ENCODE measurements at regions not wholly inside any gene's neighbourhood (a gene's known extent, or its start where the extent isn't known, plus 50 kb on each side); places are given as distances from the start of the nearest gene placed in this dataset.

DNA sequence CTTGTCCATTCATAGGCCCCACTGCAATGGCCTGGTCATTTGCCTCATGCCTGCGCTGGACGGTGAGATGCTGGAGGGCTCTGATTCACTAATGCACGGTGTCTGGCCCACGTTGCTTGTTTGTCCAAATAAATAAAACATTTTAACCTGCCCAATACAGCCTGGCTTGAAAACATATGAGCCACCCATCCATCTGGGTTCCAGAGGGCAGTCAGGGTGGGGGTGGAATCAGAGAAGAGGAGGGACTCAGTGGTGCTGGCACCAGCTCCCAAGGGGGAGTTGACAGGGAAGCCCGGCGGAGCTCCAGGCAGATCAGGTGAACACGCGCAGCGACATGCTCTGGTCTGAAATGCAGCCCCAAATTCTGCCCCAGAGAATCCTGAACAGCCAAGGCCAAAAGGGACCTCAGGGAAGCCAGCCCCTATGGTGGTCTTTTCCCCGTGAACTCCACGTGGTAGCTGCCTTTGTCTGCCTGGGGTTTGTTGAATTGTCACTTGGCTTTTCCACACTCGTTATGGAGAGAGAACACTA lies 265.2 kb downstream of the UACA start:
- Histone ChIP-seq H3K36me3 (no peaks in the 10 kb centered on the region), H3K4me1 (peaks cover 1% of the 10 kb centered on the region), H3K9me3 (replicated peaks) (no peaks in the 10 kb centered on the region), H3K27me3 (ENCODE audit: low read depth) (peaks cover 2% of the 10 kb centered on the region), H3K27ac (replicated peaks) (no peak overlapping the region), H3K4me3 (no peak overlapping the region)
- TF ChIP-seq, protein P1, sequence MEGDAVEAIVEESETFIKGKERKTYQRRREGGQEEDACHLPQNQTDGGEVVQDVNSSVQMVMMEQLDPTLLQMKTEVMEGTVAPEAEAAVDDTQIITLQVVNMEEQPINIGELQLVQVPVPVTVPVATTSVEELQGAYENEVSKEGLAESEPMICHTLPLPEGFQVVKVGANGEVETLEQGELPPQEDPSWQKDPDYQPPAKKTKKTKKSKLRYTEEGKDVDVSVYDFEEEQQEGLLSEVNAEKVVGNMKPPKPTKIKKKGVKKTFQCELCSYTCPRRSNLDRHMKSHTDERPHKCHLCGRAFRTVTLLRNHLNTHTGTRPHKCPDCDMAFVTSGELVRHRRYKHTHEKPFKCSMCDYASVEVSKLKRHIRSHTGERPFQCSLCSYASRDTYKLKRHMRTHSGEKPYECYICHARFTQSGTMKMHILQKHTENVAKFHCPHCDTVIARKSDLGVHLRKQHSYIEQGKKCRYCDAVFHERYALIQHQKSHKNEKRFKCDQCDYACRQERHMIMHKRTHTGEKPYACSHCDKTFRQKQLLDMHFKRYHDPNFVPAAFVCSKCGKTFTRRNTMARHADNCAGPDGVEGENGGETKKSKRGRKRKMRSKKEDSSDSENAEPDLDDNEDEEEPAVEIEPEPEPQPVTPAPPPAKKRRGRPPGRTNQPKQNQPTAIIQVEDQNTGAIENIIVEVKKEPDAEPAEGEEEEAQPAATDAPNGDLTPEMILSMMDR (IDR thresholded peaks at IDR 0.05; ENCODE audit: borderline replicate concordance): no peak
- intact Hi-C loops (cut with micrococcal nuclease): no loop called here
- DNase-seq: no peak

DNA sequence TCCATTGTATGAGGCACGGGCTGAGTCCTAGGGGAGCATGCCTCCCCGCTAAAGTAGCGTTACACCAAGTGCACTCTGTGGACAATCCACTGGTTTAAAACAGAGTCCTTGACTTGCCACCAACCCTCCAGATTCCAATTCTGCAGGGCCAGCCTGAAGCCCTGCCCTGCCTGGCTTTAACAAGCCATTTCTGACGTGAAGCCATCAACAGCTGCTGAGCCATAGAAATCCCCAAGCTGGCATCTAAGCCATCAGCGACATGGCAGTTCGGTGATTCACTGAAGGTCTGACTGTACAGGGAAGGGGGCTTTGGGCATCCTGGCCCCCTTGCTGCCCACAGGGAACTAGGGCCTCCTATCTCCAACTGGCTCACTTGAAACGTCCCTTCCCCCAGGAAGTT lies 265.7 kb downstream of the UACA start:
- H3K4me1 ChIP-seq: no peaks in the 10 kb centered on the region
- TF ChIP-seq, protein P1 (IDR thresholded peaks at IDR 0.05; ENCODE audit: borderline replicate concordance): no peak
- no peaks in the 10 kb centered on the region for H3K9me3 ChIP-seq (replicated peaks)
- H3K4me3 ChIP-seq: no peak overlapping the region
- H3K27ac ChIP-seq (replicated peaks): no peak overlapping the region
- no peak for DNase-seq
- H3K27me3 ChIP-seq (ENCODE audit: low read depth): peaks cover 7% of the 10 kb centered on the region
- intact Hi-C loops (cut with micrococcal nuclease): no loop called here
- no peaks in the 10 kb centered on the region for H3K36me3 ChIP-seq

DNA sequence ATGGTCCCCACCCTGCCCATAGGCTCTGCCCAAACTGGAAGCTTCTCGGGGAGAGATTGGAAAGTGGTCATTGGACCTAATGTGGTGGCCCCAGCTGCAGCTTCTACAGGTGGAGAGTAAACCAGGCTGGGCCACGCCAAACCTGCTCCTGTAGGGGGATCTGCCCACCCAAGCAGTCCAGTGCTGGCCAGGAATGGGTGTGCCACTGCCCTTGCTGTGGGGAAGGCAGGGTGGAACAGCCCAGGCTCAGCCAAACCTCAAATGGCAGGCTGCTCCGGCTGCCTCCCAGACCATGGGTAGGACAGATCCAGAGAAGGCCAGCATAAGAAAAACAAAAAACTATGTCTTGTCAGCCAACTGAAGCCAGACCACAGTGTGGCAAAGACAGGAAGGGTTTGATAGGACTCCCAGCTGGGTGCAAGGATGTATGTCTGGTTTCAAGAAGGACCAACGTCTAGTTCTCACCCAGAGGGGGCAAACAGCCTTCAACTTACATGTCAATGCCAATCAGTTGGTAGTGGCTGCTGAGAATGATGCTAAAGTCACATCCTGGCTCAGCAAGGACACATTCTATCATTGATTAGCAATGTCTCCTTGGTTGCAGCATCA lies 267.3 kb downstream of the UACA start:
- TF ChIP-seq, protein P1 (IDR thresholded peaks at IDR 0.05; ENCODE audit: borderline replicate concordance): no peak
- DNase-seq: no peak
- Histone ChIP-seq H3K9me3 (replicated peaks) (no peaks in the 10 kb centered on the region), H3K4me3 (no peak overlapping the region), H3K27me3 (ENCODE audit: low read depth) (peaks cover 11% of the 10 kb centered on the region), H3K27ac (replicated peaks) (no peak overlapping the region), H3K36me3 (no peaks in the 10 kb centered on the region), H3K4me1 (no peaks in the 10 kb centered on the region)
- intact Hi-C loops (cut with micrococcal nuclease): no loop called here

DNA sequence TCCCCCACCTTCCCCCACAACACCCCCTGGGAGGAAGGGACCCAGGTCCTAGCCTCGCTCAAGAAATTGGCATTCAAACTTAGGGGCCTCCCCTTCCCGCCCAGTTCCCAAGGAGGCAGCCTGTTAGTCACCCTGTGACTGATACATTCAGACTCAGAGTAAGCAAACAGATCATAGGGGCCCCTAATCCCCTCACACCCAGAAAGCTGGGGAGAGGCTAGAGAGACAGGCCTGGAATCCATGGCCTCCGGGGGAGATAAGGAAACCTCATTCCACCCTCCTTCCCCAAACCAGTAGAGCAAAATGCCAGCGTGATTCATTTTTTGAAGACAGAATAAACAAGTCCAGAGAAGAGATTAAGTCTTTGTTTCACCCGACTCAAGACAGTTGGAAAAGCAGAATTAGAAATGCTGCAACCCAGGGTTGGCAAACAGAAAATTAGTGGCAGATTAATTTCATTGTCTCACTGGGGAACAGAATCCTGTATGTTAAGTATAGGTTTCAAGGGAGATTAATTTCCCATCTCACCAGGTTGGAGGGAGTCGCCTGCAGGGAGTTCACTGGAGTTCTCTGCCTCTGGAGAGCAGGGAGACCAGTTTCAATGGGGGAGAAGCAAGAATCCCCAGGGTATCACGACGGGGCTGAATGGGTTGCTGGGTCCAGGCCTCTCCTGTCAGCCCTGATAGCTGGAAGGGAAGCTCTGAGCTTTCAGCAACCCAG lies 268.3 kb downstream of the UACA start:
- intact Hi-C loops (cut with micrococcal nuclease): no loop called here
- Histone ChIP-seq H3K4me1 (no peaks in the 10 kb centered on the region), H3K36me3 (no peaks in the 10 kb centered on the region), H3K9me3 (replicated peaks) (no peaks in the 10 kb centered on the region), H3K27me3 (ENCODE audit: low read depth) (peaks cover 18% of the 10 kb centered on the region), H3K27ac (replicated peaks) (no peak overlapping the region), H3K4me3 (no peak overlapping the region)
- DNase-seq: no peak
- TF ChIP-seq, protein P1 (IDR thresholded peaks at IDR 0.05; ENCODE audit: borderline replicate concordance): no peak

DNA sequence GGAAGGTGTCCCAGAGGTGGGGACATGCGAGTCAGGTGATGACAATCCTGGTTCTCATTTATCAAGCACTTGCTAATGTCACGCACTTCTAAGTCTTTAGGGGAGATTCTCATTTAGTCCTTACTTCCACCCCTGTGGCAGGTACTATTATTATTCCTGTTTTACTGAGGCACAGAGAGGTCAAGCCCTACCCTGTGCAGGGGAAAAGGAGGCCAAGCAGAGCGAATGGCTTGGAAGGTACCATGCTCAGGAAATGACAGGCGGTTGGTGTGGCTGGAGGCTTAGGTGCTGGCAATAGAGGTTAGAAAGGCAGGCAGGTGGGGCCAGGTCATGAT lies 268.9 kb downstream of the UACA start:
- Histone ChIP-seq H3K36me3 (no peaks in the 10 kb centered on the region), H3K4me1 (no peaks in the 10 kb centered on the region), H3K27ac (replicated peaks) (no peak overlapping the region), H3K4me3 (no peak overlapping the region), H3K9me3 (replicated peaks) (no peaks in the 10 kb centered on the region), H3K27me3 (ENCODE audit: low read depth) (peaks cover 18% of the 10 kb centered on the region)
- no peak for DNase-seq
- intact Hi-C loops (cut with micrococcal nuclease): no loop called here
- TF ChIP-seq, protein P1 (IDR thresholded peaks at IDR 0.05; ENCODE audit: borderline replicate concordance): no peak

Measured in left ventricle myocardium inferior (tissue), 1 donor.